AML-193 (cell line): ENCODE measurements at regions not wholly inside any gene's neighbourhood (a gene's known extent, or its start where the extent isn't known, plus 50 kb on each side); places are given as distances from the start of the nearest gene placed in this dataset.
A peak's percentile ranks its signal among the peaks of the same experiment; 100 is the strongest.

Experiments used
- DNase-seq, 2 experiments: peaks; one replicate each; lab custom pipeline; 2025; lab: John Stamatoyannopoulos, UW

DNA sequence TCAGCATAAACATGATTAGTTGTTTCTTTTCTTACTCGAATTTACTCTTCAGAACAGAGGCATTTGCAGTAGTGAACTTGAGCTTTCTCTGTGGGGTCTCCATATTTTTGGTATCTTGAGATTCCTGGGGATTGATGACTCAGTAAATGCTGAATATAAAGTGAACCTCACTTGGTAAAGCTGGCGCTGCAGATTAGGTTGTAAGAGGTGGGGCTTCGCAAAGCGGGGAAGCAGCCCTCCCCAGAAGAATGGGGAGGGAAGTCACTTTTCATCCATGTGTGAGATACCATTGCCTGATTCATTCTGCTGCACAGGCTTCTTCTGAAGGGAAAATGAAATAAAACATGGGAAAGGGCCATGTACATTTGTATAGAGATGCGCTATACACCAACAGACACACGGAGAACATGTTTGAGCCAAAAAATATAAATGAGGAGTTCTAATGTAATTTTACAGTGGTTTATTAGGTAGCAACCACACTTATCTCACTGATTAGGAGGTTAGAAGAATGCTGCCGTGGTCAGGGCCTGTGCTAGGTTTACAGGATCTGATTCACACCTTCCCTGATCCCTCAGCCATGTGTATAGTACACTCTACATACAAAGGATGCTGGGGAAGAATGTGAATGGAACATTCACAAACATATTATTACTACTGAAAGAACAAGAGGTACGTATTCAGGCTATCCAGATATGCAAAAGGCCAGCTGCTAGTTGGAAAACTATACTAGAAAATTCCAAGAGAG is 63.5 kb downstream of the DNTTIP2 start:
- no peak for DNase-seq

DNA sequence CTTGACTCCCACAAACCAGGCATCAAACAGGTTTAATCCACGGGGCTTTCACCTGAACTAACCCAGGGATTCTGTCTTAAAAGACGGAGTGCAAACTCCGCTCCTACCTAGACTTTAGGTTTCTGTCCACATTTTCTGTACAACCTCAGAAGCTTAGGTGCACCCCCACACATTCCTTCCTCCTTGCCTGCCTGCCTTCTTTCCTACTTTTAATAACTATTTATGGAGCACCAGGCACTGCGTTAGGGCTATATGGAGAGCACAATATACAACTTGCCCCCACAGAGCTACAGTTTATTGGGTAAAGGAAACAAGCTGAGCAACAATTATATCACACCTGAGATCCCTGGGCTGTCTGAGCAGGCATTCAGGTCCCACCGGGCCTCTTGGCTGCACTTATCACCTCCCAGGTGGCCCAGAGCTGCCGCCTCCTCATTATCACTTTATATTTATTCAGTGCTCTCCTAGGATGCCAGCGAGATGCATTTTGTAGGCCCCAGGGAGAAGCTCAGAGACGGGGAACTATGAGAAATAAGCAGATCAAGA is 64.1 kb downstream of the DNTTIP2 start:
- DNase-seq = no peak

DNA sequence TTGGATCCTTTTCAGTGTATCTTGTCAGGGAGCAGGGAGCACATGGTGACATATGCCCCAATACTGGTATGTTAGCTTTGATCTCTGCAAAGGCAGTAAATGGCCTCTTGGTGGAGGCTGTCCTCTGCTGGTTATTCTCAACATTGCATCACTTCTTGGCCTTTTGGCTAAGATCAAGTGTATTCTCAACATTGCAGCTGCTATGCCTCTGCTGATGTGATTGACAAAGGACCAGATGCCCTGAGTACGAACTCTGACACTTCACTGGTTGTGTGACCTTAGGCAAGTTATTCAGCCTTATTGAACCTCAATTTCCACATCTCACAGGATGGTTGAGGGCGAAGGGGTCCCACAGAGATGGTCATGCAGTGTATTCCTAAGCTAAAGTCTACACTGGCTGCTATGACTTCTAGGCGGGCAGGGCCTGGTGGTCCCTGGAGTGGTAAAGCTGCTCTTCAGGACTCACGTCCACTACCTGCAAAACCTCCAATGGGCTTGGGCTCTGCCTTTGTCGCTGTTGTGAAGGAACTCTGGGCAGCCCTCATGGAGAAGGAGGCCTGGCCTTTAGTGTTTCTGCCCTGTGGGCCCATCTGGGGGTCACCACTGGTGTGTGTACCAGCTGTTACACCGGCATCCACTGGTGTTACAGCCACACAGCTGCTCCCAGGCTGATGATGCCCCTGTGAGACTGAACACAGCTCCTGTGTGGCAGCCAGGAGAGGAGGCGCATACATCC is 64.8 kb downstream of the DNTTIP2 start:
- peak; percentile 62 to 71 for DNase-seq

DNA sequence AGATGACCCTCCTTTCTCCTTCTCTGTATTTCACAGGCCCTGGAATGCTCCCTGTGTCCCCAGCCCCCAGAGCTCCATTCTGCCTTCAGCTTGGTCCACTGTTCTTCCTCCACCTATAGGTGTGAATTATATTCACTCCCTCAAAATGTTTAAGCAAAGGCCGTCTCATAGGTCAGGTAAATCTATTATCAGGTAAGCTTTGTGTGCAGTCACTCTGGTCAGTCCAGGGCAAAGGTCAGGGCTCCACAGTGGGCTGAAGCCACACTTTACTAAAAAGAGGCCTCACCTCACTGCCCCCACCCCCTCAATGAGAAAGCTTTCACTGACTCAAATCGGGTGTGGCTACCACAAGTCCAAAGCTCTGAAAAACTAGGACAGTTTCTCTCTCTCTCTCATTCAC is 65.9 kb downstream of the DNTTIP2 start:
- no peak for DNase-seq

DNA sequence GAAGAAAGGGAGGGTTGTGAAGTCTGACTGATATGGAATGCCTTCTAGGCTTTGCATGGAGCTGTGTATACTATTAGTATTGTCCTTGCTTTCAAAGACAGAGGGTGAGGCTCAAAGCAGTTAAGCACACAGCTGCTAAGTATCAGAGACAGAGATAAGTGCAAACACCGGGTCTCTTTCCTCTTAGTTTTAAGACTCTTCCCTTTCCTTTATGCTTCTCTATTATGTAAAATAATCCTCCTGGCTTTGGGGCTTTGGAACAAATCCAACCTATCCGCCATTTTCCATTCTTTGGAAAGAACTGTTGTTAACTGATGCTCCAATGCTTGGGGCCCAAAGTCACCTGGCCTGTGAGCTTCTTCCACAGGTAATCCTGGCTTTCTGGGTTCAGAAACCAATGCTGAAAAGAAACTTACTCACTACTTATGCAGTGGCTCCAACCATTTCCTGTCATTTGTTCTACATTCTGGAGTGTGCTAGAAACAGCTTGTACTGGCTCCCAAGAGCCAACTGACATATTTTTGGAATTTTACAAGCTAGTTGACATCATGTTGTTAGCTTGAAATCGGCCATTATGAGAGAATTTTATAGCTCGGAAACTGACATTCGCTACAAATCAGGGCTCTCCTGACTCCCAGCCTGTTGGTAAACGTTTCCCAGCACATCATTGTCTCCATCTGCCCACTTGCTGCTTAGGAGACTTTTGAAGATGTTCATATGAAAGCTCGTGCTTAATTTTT is 67.5 kb downstream of the DNTTIP2 start:
- no peak for DNase-seq

DNA sequence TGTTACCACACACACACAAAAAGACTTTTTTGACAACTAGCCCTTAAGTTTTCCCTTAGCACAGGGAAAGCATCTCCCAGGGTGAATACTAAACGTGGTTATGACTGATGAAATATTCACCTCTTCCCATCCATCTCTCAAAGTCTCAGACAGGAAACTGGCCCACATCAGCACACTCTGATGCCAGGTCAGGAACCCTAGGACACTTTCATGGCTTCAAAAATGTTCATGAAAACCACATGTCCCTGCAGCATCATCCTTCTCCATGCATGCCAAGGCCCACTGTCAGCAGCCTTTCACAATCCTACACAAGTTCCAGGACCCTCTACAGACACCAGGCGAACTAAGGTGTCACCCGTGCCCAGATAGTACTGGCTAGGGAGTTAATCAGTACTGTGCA is 68.7 kb downstream of the DNTTIP2 start:
- DNase-seq = no peak

DNA sequence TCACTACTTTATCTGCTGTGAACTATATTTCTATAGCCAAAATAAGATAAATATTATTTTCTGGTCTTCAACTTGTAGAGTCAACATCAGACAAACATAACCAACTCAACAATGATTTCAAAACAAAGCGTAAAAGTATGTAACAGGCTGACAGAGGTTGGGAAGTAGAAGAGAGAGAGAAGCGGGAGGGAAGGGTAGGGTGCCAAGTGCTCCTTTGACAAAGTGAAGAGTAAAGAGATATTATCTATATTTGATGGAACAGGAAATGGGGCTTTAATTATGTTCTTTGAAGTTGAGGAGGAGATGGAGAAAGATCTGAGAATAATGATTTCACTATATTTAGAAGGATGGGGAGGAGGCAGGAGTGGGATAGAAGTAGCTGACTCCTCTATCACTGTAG is 70.1 kb downstream of the DNTTIP2 start:
- no peak for DNase-seq

DNA sequence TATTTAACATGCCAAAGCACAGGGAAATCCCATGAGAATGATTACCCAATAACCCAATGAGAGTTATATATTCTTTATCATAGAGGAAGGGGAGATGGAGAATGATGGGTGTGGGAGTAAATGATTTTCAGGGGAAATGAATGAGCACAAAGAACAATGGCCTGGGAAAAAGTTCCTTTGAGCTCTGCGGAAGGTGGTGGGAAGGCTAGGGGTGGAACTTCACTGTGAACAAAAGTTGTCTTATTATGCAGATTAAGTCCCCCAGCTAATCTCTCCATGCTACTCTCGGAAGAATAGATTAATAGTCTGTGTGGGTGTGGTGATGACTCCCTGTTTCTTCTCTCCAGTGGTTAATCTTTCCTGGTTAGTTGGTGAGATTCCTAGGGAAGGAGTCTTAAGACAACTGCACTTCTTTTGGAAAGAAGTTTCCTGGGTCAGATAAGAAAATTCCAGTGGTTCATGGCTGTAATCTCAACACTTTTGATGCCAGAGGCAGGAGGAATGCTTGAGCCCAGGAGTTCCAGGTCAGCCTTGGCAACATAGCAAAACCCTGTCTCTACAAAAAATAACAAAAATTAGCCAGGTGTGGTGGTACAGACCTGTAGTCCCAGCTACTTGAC is 71.6 kb downstream of the DNTTIP2 start:
- no peak for DNase-seq

DNA sequence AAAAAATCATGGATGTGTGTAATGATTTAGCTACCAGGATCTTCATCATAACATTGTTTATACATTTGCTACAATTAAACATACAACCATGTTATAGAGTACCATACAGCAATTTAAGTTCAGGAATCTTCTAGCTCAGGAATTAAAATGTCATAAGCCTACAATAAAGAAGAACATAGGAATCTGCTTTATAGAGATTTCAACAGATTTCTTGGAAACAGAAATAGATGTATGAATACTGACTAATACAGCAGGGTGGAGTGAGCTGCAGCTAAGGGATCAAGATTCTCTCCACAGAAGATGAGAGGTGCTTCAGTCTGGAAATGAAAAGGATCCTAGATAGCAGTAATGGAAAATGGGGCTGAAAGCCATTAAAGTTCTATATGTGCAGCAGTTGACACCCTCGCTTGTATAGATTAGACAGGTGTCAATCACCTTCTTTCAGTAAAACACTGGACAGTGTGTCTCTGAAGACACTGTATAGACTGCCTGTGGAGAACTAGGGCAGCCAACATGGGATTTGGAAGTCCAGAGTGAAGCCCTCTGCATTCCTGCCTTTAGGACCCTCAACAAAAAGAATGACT is 73.9 kb downstream of the DNTTIP2 start:
- no peak for DNase-seq

DNA sequence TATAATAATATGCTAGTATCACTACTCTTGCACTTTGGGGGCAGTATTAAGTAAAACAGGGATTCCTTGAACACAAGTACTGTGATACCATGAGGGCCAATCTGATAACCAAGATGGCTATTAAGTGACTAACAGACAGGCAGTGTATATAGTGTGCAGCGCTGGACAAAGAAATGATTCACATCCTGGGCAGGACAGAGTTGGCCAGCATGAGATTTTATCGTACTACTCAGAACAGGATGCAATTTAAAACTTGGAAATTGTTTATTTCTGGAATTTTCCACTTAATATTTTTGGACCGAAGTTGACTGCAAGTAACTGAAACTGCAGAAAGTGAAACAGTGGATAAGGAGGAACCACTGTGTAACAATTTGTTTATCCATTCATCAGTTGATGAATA is 74.6 kb downstream of the DNTTIP2 start:
- no peak for DNase-seq

DNA sequence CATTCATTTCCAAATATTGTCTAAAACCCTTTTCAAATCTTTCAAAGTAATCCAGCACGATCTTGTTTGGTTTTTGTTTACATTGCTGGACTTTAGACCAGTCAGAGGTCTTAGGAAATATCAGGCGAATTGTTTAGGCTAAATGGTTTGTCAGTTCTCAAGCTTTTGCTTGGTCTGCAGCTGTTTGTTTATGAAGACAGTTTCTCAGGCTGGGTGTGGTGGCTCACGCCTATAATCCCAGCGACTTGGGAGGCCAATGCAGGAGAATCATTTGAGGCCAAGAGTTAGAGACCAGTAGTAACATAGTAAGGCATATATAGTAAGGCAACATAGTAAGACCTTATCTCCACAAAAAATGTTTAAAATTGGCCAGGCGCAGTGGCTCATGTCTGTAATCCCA is 77.5 kb downstream of the DNTTIP2 start:
- DNase-seq = no peak

DNA sequence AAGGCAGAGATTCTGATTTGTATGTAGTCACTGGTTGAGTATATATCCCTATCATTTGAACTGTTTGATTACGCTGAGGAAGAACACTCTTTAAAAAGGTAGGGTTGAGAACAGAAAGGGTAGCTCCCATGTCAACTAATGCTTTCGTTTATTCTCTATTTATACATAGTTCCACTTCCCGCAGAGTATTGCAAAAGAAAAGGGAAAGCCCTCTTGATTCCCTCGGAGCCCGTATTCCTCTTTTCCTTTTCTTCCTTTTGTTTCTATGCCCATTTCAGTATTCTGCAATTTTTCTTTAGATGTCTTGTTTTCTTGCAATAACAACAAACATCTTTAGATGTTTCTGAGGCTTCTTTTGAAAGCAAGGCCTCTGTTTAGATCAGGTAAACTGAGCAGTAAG is 78.2 kb downstream of the DNTTIP2 start:
- no peak for DNase-seq

DNA sequence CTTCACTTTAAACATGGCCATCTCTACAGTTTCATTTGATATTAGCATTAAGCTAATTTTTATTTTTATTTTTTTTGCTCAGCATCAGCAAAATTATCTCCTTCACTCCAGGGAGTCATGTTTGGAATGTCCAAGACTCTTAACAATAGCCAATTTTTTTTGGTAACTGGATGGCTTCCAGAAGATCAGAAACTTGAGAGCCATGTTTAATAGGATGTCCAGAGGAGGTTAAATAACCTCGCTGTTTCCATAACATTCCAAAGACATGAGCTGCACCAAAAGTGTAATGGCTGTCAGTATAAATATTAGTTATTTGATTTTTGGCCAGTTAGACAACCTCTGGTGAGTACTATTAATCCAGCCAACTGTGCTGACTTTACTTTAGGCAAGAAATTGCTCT is 80.7 kb downstream of the DNTTIP2 start:
- DNase-seq = no peak

DNA sequence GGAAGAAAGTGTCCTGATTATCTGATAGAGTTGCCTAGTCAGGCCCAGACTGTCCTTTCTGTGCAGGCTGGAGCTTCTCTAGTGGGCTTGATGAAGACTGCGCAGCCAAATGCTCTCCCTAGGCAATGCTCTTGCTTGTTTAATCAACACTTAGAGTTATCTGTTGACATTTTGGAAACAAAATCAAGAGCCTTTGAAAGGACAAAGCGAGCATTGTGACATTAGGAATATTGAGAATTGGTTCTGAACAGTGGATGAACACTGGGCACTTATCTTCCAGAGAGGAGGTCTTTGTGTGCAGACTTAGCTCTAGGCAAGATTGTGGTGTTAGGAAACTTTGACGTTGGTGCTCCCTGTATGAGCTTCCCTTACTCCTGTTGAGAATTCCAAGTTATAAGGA is 94.5 kb downstream of the DNTTIP2 start:
- DNase-seq = no peak

DNA sequence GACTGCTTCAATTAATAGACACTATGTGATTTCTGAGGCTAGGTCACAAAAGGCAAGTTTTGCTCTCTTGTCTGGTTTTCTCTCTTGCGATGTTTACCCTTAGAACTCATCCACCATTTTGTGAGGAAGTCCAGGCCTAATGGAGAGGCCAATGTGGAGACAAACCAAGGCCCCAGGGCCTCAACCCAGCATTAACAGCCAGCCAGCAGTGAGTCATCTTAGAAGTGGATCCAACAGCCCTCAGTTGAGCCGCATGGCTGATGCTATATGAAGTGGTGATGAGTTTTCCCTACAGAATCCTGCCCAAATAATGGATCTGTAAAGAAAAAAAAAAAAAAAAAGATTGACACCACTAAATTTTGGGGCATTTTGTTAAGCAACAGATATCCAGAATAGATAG is 95.1 kb downstream of the DNTTIP2 start:
- DNase-seq = no peak

DNA sequence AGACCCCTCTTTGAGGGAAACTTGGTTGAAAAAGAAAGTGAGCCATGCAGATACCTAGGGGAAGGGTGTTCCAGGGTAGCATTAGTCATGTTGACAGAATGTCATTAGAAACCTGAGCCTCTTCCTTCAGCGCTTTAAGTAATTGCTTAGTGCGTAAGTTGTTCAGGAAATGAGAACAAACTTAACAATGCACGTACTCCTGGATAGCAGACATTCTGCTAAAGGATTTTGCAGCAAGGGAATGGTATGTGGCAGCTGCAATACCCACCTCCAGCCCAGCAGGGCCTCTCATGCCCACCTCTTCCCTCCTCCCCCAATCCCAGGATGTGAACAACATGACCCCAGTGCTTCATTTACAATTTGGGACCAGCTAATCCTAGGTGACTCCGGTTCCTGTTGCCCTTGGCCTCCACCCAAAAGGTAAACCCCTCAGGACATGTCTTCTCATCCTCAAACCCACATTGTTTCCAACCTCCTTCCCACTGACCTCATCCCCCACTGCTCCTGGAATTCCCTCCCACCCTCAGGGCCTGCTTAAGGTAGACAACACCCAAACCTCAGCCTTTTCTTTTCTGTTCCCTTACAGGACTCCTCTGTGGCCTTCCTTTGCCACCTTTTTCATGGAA is 98.0 kb upstream of the BCAR3 start:
- DNase-seq = no peak

DNA sequence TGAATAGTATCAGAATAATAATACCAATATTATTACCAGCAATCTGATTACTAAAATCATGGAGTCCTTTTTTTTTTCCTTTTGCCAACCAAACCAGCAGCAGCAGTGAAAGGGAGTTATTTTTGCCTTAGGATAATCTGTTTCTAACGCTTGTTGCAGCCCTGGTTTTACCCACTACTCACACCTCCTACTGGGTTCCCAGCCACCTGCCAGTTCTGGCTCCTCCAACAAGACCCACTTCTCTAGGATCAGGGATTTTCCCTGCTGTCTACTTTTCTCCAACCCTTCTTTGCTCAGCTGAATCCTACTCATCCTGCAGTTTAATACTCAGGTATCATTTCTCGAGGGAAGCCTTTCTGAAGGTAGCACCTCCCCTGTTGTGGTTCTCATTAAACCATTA is 96.8 kb upstream of the BCAR3 start:
- no peak for DNase-seq

DNA sequence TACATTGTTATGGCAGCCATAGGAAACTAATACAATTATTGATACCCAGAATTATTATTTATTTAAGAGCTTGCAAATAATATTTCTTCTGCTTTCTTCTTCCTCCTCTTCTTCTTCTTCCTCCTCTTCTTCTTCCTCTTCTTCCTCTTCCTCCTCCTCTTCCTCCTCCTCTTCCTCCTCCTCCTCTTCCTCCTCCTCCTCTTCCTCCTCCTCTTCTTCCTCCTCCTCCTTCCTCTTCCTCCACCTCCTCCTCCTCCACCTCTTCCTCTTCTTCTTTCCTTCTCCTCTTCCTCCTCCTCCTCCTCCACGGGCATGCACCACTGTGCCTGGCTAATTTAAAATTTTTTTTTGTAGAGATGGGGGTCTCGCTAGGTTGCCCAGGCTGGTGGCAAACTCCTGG is 95.6 kb upstream of the BCAR3 start:
- DNase-seq = no peak

DNA sequence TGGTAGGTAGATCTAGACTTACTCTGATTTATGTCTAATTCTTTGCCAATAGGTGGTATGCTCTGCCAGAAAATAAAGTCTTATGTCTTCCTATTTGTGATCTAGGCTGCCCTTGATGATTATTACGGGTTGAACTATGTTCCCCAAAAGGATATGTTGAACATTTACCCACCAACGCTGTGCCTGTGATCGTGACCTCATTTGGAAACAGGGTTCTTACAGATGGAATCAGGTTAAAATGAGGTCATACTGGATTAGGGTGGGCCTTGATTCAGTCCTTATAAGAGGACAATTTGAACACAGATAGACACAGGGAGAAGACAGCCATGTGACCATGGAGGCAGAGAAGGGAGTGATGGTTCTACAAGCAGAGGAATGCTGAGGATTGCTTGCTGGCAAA is 95.1 kb upstream of the BCAR3 start:
- no peak for DNase-seq

DNA sequence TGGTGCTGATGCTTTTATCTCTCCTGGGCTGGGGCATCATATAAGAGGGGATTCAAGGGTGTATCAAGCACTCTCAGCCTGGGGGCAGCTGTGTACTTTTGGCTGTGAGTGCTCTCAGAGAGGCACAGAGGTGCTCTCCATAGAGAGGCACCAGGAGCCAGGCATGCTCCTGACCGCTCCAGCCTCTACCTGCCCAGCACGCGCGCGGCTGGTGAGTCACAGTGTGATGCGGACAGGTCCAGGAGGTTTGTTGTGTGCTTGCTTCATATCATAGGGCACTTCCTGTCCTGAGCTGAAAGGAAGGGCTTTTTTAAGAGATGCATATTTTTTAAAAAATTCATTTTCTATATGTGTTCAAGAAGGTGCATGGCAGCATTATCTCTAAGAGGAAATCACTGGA is 93.6 kb upstream of the BCAR3 start:
- DNase-seq = no peak

DNA sequence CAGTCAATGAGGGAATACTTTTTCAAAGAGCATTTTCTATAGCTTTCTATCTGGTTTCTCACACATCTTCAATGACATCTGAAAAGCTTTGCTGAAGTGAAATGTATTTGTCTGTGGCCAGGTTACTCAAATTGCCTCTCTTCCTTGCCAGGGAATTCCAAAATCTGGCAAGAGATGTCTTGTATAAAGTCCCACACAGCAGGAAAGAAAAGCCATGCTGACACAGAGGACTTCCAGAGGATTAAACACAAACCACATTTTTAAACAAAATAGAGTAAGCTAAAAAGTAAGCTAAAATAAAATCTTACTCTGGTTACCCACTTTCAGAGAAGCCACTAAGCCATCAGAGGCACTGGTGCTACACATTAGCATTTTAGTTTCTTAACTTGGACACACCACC is 93.1 kb upstream of the BCAR3 start:
- no peak for DNase-seq
